HG03159 (cell line): ENCODE measurements at regions not wholly inside any gene's neighbourhood (a gene's known extent, or its start where the extent isn't known, plus 50 kb on each side); places are given as distances from the start of the nearest gene placed in this dataset.

Experiments used
- ATAC-seq: cut with Tn5 transposase; IDR thresholded peaks from one replicate; pipeline ENCODE4 v1.9.1; 2021; ENCODE audit warnings: mild to moderate bottlenecking, moderate library complexity; ENCODE audit not compliant: unreplicated experiment

DNA sequence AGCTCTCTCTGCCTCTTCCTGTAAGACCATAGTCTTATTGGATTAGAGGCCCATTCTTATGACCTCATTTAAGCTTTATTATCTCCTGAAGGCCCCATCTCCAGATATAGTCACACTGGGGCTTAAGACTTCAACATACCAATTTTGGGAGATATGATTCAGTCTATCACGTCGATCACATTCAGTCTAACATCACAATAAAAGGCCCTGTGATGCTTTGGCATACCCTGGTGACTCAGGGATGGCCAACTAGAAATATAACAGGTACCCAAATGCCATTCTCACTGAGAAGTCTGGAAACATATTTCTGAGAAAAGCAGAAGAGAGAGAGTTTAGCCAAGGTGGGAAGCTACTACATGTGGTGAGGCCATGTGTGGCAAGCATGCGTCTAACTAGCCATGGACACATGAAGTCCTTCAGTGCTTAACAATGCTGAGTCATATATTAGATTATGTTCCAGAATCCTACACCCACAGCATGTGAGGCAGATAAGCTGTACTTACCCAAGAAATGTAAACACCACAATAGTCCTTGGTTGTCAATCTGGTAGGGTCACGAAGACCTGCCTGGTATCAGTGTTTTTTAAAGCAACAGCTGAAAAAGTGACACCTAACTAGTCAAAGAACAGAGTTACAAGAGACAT is 485.1 kb downstream of the FOXO1 start:
- ATAC-seq, result no peak

- no peak for ATAC-seq
These were observed 483.9 kb downstream of the FOXO1 start for GRCh38 chr13:40182591-40182990.

DNA sequence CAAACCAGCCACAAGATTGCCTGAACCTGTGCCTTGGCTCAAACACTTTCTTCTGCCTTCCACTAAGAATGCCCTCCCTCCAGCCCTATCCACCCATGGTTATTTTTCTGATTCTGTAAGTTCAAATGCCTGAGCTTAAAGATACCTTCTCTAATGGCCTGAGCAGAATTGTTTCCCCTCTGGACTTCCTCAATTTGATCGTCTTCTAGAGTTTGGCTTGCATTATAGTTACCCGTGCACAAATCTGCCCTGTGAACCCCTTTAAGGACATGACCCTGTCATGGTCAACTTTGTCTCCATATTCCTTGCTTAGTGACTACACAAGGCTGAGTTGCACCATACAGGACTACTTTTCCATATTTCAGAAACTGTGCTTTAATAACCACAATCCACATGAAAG is 481.0 kb downstream of the FOXO1 start:
- no peak for ATAC-seq

- no peak for ATAC-seq
These were observed 480.4 kb downstream of the FOXO1 start for GRCh38 chr13:40186041-40186440.

- no peak for ATAC-seq
These were observed 479.7 kb downstream of the FOXO1 start for GRCh38 chr13:40186626-40187323.

GRCh38 chr13:40187324-40187795 is 479.1 kb downstream of the FOXO1 start:
- ATAC-seq, result no peak

DNA sequence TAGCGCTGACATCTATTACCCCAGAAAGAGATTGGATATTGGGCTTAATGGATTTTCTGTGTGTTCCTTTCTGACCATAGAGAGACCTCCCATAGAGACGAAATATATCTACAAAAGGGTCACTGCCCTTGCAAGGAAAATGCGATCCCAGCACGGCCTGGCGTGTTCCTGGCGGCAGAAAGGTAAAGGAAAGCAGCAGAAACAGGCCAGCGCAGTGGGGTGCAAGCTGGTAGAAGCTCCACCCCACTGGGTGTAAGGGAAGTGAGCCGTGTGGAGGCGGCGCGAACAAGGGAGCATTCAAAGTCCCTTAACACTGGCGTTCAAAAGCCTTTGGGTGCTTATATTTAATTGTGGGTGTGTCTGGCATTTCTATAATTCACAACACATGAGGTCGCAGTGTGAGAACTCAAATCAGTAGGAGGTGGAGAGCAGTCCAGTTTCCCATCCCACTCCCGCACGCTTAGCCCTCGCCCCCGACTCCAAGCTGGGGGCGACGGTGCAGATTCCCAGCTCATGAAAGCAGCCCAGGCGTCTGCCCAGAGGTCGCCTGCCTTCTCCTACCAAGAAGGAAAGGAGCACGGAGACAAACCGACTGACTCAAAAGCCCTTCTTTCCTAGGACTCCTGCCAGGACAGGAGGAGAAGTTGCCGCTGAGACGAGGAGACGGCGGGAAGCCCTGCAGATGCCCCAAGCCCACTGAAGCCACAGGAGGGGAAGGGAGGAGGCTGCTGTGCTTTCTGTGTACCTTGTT is 478.4 kb downstream of the FOXO1 start:
- no peak for ATAC-seq

DNA sequence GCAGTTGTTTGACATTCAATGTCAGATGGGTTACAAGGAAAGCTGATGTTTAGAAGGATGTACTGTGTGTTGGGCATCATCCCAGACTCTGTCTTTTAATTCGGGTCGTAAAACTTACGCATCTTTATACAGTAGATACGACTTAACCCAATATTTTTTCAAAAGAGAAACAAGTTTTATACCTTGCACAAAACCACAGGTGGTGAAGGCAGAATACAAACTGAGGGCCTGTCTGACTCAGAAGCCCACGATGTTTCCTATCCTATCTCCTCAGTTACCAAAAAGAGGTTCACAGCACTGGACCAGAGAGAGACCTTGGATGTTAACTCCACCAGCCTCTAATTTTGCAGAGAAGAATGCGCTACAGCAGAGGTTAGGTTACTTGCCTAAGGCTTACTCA is 477.0 kb downstream of the FOXO1 start:
- no peak for ATAC-seq

DNA sequence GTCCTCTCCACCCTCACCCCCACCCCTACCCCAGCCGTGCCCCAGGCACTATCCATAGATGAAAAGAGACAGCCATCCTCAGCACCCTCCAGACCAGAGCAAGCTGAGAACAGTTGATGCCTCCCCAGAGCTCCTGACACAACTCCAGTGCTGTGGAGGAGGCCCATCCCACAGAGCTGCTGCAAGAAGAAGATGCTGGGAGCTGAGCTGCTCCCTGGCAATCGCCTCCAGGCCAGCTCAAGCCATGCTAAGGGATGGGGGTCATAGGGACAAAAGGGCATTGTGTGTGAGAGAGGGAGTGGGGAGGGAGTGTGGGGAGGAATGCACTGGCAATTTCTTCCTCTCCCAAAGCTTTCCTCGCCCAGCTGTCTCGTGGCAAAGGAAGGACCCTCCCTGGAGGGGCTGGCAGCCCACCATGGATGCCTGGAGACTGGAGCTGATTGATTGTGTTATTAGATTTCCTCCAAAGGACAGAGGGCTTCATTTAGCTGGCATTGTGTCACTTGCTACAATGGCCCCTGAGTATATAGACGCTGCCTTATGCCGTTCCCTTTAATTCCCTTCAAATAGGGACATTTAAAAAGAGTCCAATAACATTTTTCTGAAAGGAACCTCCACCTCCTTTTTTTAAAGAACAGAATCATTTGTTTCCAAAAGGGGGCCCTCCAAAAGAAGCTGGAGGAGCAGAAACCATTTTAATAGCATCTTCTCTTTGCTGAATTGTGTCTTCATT is 476.4 kb downstream of the FOXO1 start:
- ATAC-seq, result no peak

DNA sequence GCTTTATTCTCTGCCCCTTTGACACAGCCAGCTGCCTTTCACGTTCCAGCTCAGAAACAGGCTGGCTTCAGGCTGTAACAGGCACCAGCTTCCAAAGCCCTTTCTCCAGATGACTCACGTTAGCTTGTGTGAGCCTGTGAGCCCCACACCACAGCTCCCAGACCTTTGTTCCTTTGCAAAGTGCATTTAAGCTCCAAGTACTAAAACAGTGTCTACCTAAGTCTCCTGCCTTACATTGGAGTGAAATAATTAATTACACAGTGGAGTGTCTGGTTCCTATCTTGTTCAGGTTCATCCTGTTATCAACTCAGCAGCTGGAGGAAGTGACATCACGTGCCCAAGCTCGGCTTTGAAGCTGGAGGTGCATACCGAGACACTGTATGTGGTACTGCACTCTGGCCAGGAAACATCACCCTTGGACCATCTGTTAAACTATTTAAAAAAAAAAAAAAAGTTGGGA is 475.8 kb downstream of the FOXO1 start:
- peak; percentile 78 for ATAC-seq

DNA sequence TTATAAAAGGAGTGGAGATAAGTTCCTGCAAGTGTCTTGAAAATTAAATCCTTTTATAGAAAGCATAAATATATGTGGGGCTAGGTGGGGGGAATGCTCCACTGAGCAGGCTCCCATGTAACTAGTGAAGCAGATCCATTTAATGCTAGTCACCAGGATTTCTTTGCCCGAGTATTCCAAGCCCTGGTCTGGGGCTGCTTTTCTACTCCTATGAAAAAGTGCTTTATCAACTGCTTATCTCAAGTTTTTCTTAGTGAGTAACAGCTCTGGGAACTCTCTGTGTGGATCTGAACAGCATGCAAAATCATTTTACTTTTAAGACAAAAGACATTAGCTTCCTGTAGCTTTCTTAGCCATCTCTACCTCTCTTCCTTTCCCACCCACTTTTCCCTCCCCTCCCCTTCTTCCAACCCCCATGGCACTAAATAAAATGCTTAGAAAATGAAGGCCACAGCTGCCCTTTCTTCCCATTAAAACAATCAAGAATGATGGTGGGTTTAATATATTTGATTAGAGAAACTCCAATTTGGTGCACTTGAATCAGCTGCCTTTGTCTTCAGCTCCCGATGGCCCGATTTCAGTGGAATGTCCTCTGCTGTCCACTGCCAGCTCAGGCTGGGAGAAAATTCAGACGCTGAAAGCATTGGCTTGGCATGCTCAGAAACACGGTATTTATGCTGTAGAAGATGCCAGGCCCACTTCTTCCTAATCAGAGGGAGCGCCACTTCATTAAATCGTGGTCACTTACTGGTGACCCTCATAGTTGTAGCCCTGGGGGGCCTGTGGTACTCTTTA is 475.1 kb downstream of the FOXO1 start:
- no peak for ATAC-seq

DNA sequence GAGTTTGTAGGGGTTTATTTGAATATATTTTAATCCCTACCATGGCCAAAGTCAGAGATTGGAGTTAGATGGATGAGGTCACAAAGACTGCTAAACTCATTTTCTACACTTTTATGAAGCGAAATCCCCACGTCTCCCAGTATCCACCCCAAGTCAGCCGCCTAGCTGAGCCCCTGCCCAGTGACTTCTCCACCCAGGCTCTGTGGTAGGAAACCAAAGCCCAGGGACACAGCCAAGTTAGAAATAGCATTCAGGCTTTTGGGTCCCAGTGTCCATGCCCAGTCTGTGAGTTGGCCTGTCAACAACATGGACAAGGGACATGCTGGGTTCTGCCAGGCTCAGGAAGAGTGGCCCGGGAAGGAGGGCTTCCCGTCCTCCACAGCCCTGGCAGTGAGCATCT is 474.0 kb downstream of the FOXO1 start:
- ATAC-seq, result no peak

GRCh38 chr13:40192858-40193257 is 473.6 kb downstream of the FOXO1 start:
- ATAC-seq, result no peak

GRCh38 chr13:40193286-40194223 is 472.9 kb downstream of the FOXO1 start:
- no peak for ATAC-seq

- no peak for ATAC-seq
These were observed 472.1 kb downstream of the FOXO1 start for GRCh38 chr13:40194224-40194806.

DNA sequence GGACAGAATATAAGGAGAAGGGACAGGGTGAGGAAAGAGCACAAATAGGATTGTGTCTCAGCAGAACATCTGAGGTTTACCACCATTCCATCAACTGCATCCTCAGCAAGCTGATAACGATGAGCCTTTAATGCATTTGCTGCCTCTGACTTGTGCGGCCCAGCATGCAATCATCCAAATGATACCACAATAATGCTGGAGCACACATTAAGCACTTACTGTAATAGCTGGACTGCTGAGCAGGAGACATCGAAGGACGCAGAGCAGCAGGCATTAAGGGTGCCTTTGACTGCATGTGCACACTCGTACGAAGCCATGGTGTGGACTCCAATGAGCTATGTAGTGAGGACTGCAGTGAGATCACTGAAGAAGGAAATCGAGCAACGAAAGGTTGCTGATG is 469.4 kb downstream of the FOXO1 start:
- no peak for ATAC-seq

- ATAC-seq, result no peak
These were observed 468.4 kb downstream of the FOXO1 start for GRCh38 chr13:40197936-40198595.

DNA sequence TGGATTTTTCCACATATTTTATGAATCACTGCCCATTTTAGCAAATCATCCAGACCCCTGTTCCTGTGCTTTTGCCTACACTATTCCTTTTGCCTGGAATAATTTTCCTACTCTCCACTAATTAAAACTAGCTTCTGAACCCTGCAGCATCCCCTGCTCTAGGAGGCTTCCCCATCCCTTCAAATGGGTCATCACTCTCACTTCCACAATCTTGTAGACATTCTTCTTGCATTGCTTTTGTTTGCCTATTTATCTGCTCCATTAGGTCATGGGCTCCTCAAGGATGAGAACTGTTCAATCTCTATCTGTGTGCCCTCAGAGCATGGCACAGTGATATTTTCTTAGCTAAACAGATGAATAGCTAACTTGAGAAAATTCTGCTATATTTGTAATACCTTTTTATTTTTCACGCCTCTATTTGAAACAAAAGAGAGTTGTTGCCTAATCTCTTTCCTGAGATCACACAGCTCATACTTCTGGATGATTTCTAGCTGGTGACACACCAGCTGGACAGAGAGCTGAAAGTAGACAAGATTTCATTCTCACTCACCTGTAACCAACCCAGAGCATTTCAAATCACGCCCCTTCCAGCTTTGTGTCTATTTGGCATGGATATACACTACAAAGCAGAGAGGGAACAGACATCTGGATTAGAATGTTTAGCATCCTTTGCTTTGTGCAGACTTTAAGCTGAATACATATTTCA is 466.0 kb downstream of the FOXO1 start:
- ATAC-seq, result no peak
